ENCODE measurements at regions not wholly inside any gene's neighbourhood (a gene's known extent, or its start where the extent isn't known, plus 50 kb on each side); places are given as distances from the start of the nearest gene placed in this dataset.

- DNase-seq = no peak
These were observed 246.6 kb upstream of the ANKRD55 start for GRCh38 chr5:56479696-56480077.

DNA sequence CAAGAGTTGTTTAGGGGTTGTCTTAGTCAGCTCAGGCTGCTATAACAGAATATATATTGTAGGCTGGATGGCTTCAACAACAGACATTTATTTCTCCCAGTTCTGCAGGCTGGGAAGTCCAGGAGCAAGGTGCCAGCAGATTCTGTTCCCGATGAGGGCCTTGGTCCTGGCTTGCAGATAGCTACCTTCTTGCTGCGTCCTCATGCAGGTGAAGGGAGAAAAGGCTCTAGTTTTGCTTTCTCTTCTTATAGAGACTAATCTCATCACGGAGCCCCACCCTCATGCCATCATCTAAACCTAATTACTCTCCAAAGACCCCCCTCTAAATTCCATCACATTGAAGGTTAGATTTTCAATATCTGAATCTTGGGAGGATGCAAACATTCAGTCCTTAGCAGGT lies 246.0 kb upstream of the ANKRD55 start:
- DNase-seq = no peak

- DNase-seq = no peak
These were observed 244.9 kb upstream of the ANKRD55 start for GRCh38 chr5:56478062-56478461.

GRCh38 chr5:56476487-56476856 lies 243.3 kb upstream of the ANKRD55 start:
- no peak for DNase-seq

GRCh38 chr5:56475689-56476486 lies 242.8 kb upstream of the ANKRD55 start:
- no peak for DNase-seq

GRCh38 chr5:56471707-56472106 lies 238.6 kb upstream of the ANKRD55 start:
- DNase-seq = no peak

DNA sequence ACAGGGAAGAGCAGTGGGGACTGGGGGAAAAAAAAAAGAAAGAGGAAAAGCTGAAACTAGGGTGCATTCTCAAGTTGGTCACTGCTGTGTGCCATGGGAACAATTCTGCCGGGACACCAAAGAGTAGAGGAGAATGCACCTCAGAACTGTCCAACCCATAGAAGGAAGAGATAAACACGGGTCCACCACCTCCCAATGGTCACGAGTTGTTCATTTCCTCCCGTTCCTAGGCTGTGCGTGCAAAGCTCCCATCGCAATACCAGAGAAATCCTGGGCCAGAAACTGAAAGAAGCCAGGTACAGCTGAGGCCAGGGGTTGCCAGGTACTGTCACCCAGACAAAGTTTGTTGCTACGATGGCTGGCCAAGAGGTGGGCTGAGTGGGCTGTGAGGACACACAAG lies 236.9 kb upstream of the ANKRD55 start:
- no peak for DNase-seq

GRCh38 chr5:56468277-56468676 lies 235.1 kb upstream of the ANKRD55 start:
- no peak for DNase-seq

DNA sequence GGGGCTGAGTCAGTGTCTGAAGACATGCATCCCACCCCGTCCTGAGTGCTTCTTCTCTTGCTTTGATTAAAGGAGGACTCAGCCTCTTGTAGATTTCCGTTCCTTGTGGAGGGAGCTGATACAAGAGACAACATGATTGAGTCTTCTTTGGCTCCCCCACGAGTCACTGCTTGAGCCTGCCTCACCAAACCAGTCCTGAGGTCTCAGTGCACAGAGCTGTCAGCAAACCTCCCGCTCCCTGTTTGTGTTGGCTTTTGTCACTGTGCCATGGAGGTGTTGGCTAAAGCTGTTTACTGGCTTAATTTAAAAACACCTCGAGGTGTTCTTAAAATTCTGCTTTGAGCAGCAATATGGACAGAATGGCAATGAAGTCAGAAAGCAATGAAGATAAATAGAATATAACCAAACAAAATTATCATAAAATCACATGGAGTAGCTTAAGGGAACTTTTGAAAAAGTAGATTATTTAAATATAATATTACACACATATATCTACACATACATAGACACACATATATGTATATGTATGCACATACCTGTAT lies 234.1 kb upstream of the ANKRD55 start:
- DNase-seq = no peak

DNA sequence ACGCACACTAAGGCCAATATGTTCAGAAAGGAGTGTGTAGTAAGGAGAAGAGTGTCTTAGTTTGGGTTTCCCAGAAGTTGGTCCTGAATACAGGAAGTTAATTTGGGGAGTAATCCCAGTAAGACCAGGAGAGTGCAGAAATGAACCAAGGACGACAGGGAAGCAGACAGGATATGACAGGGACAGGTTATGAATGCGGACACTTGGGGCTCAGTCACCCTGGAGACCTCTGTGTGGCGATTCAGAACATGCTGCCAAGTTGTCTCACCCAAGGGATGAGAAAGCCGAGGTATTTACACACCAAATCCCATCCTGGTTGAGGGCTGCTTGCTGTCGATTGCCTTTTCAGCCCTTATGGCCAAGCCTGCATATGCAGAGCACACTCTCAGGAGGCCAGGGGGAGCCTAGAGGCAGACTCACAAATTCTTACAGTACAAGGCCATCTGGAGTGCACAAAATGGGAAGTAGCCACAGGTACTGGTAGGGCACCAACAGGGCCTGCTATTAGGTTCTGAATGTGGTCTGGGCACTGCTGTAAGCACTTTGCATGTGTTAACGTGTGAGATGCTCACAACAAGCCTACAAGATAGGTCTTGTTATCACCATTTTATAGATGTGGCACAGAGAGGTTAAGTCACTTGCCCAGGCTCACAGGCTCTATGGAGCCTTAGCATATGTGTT lies 233.1 kb upstream of the ANKRD55 start:
- no peak for DNase-seq

- DNase-seq = no peak
These were observed 232.6 kb upstream of the ANKRD55 start for GRCh38 chr5:56465769-56466135.

- no peak for DNase-seq
These were observed 232.0 kb upstream of the ANKRD55 start for GRCh38 chr5:56464935-56465768.

- no peak for DNase-seq
These were observed 230.9 kb upstream of the ANKRD55 start for GRCh38 chr5:56463944-56464571.

DNA sequence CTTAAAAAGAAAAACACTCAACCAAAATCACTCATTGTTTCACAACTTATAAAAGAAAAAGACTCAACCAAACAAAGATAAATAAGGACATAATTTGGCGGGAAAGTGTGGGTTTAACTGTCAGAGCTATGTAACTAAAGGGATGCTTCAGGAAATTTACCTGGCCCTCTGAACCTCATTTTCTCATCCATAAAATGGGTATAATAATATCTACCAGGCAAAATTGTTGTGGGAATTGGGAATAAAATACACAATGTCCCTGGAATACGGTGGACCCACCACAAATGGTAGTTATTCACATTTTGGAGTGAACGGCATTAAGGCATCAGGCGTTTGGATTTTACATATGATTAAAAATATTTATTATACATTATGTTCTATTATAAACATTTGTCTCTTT lies 228.5 kb upstream of the ANKRD55 start:
- DNase-seq = no peak

- no peak for DNase-seq
These were observed 227.6 kb upstream of the ANKRD55 start for GRCh38 chr5:56460681-56461191.

- no peak for DNase-seq
These were observed 227.0 kb upstream of the ANKRD55 start for GRCh38 chr5:56460195-56460546.

GRCh38 chr5:56459394-56460194 lies 226.5 kb upstream of the ANKRD55 start:
- no peak for DNase-seq

DNA sequence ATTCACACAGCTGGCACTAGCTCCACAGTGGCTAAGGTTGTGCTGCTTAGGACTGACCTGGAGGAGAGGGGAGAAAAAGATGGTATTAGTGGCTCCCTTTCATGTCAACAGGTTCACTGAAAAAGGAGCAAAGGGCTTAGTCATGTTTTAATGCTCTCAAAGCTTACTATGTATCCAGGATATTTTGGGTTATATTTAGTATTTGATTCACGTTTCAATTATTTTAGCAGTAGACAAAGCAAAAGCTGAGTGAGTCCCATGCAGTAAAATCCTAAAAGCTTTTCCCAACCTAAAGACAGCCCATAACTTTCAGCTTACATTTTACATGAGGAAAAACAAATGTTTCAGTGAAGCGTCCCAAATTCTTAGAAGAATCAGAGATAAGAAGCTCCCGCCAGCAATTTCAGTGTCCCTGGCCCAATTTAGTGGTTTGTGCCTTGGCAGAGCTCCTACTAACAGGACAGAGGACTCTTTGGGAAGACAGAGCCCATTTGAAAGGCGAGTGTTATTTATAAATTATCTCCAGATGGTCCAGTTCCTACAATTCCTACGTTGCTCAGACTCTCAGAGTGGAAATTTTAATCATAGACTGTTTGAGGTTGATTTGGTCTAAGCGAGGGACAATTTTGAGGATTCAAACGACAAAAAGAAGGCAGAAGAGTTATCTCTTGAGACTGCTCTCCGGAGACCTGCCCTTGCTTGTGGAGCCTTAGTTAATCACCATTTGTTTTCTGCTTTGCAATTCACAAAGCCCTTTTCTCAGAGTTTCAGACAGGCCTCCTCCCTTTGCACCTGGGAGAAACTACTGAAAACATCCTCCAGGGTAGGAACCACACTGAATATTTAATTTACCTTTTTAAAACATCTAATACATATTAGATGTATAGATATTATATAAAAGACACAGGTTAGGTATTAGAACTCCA lies 225.0 kb upstream of the ANKRD55 start:
- no peak for DNase-seq

DNA sequence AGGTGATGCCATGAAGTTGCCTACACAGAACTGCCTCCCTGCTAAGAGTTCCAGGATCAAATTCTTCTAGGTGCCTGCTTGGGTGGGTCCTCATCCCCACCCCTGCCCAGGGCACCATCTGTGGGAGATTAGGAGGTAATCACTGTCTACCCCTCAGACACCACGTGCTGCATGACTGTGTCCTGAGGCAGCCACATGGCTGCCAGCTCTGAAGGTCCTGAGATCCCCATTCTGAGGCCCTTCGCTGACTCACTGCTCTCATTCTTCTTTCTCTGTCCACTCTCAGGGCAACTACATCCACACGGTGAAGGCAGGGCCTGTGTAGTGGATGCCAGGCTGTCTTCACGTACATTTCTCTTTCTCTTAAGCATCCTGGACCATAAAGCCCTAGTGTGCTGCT lies 222.9 kb upstream of the ANKRD55 start:
- DNase-seq = no peak

GRCh38 chr5:56455417-56455816 lies 222.3 kb upstream of the ANKRD55 start:
- DNase-seq = no peak

Data from effector CD8-positive, alpha-beta T cell (primary cell).